Superior temporal gyrus (tissue), 1 donor: ENCODE measurements at regions not wholly inside any gene's neighbourhood (a gene's known extent, or its start where the extent isn't known, plus 50 kb on each side); places are given as distances from the start of the nearest gene placed in this dataset.
"Not testable (repeated sequence)": the region's sequence is repeated elsewhere in the genome, so short reads cannot be mapped to it uniquely, and the experiment has no call there.

Experiments
- DNase-seq: peaks from one replicate; pipeline ENCODE4 v3.0.0-alpha.2; 2016; ENCODE audit errors: extremely low spot score

DNA sequence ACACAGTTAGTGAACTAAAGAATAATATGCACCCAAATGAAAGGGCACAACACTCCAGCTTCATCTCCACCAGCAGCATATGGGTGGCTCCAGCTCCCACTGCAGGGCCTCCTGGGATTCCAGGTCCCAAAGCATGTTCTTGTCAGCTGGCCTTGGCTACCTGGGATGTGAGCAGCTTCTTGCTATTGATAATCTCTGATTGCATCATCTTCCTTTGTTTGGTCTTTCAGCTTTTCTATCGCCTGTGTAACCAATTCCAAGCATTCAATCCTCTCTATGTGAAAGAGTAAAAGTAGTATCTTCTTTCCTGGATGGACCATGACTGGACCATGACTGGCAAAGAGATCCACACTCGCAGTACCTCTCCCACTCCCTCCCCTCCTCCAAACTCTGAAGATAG is 333.9 kb upstream of the GLI3 start:
- DNase-seq: no peak

GRCh38 chr7:42567051-42567450 is 330.0 kb upstream of the GLI3 start:
- DNase-seq: no peak

GRCh38 chr7:42561797-42562196 is 324.8 kb upstream of the GLI3 start:
- DNase-seq: no peak

DNA sequence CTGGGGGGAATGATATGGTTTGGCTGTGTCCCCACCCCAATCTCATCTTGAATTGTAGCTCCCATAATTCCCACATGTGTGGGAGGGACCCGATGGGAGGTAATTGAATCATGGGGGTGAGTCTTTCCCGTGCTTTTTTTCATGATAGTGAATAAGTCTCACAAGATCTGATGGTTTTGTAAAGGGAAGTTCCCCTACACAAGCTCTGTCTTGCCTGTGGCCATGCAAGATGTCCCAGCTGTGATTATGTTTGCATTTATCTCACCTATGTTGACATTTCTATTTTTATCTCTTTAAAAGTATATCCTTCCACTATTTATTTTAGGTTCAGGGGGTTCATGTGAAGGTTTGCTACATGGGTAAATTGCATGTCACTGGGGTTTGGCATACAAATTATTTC is 323.9 kb upstream of the GLI3 start:
- DNase-seq: no peak

DNA sequence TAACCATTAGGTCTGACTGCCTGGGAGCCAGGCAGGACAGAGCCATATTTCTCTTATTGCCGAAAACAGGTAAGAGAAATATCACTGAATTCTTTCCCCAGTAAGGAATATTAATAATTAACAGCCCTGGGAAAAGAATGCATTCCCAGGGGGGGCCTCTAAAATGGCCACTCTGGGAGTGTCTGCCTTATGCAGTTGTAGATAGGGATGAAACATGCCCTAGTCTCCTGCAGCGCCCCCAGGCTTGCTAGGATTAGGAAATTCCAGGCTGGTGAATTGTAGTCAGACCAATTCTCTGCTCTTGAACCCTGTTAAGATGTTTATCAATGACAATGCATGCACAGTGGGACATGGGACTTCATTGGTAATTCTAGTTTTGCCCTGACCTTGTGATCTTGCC is 317.9 kb upstream of the GLI3 start:
- DNase-seq: not testable (repeated sequence)

GRCh38 chr7:42552227-42552626 is 315.2 kb upstream of the GLI3 start:
- no peak for DNase-seq

DNA sequence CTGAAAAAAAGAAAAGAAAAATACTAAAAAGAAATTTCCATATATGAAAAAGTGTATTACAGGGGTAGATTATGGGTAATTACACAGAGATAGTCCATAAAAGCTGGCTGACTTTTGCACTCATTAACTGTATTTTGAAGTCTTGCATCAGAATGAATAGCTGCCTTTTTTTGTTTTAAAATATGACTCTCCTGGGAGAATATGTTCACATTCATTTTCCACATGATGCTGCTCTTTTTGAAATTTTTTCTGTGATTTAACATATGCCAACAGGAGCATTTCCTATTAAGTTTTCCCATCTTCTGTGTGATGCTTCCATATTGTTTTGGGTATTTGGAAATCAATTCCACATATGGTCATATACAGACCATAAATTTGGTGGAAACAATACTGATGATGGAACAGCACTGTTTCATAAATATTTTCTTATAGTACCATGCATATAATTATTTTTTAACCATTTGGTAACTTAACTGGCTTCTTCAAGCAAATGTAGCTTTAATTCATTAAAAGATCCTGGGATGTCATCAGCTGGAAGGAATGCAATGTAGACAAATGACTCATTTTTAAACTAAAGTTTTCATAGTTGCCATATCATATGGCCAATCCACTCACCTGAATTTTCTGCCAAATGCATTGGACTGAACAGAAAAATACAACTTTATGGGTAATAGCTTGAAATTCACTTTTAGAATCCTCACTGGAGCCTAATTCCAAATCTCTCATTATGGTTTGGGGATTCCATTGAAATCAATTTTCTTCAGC is 313.9 kb upstream of the GLI3 start:
- DNase-seq: no peak

DNA sequence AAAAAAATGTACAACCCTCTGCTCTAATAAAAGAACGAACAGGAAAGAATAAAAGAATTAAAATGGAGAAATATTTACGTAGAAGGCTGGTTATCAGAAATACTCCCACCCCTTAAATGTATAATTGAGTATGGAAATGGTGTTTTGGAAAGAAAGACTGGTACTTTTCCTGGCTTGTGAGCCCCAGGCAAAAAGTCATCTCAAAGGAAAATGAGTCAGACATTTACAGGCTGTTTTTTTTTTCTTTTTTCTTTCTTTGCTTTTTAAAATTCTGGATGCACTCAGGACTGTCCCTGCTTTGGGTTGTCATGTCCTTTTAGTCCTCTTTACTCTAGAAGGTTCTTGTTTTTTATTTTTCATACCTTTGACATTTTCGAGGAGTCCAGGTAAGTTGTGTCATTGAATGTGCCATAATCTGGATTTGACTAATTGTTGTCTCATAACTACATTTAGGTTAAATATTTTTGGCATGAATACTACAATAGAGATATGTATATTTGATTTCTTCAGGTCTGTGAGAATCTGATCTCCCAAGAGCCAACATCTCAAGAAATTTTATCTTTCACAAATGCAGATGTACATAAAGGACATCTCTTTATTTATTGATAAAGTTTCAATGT is 313.0 kb upstream of the GLI3 start:
- no peak for DNase-seq

DNA sequence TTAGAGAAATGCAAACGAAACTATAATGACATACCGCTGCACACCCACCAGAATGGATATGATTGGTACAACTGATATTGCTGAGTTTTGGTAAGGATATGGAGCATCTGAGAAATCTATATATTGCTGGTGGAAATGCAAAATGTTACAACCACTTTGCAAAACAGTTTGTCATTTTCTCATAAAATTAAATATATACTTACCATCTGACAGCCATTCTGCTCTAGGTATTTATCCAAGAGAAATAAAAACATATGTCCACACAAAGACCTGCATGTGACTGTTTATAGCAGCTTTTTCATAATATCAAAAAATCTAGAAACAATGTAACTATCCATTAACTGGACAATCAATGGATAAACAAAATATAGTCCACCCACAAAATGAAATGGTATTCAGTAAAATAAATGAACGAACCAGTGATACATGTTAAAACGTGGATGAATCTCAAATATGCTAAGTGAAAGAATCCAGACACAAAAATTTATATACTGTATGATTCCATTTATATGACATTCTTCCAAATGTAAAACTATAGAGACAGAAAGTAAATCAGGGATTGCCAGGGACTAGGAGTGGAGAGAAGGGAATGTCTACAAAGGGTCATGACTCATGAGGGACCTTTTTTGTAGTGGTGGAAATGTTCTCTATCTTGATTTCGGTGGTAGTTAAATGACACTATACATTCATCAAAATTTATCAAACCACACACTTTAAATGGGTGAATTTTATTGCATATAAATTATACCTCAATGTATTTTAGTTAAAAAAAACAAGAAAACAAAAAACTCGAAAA is 312.0 kb upstream of the GLI3 start:
- no peak for DNase-seq

DNA sequence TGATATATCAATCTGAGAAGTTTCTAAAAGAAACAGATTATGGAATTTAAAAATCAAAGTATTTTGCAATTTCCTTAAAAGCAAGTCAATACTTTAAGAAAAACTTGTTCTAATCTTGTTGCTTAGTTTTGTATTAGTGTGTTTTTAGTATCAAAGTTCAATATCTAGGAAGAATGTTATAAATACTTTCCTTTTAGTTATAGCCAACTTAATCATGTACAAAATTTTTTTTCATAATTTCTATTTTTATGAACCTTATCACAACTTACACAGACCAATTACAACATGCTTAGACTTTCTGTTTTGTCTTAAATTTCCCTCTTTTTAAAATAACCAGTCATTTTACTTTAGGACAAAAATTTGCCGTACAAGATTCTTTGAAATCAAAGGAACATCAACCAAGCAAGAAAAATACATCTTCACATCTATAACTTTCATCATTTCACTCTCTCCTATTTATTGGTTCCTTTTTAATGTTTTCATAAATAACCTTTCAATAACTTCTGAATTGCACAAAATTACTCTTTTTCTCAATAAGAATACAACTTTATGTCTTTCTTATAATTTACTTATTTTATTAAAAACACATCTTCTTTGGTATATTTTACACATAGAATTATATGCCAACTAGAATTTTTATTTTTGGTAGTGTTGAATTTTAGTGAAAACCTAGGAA is 308.2 kb upstream of the GLI3 start:
- DNase-seq: no peak

DNA sequence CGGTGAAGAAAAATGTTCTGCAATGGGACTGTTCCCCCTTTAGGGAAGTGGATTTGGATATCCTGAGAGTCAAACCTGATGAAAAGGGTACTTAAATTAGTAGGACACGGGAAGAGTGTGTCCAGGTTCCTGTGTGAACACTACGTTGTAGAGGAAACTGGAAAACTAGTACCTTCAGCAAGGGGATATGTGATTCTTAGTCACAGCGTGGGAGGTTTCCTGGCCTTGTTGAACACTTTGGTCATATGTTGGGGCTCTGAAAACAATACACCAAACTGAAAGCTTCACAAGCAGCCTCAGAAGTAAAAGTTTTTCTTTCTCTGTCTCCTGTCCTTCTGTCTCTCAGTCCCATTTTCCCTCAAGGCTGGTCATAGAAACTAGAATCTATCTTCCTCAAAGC is 306.9 kb upstream of the GLI3 start:
- no peak for DNase-seq

DNA sequence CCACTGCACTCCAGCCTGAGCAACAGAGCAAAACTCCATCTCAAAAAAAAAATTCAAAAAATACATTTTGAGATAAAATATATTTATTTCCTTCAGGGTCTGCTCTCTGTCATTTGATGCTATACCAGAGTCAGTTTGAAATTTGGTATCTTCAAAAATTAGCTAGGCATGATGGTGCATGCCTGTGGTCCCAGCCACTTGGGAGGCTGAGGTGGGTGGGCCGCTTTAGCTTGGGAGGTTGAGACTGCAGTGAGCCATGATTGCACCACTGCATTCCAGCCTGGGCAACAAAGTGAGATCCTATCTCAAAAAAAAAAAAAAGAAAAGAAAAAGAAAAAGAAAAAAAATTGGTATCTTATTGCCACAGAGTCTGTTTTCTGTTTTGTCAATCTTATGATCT is 305.4 kb upstream of the GLI3 start:
- not testable (repeated sequence) for DNase-seq

DNA sequence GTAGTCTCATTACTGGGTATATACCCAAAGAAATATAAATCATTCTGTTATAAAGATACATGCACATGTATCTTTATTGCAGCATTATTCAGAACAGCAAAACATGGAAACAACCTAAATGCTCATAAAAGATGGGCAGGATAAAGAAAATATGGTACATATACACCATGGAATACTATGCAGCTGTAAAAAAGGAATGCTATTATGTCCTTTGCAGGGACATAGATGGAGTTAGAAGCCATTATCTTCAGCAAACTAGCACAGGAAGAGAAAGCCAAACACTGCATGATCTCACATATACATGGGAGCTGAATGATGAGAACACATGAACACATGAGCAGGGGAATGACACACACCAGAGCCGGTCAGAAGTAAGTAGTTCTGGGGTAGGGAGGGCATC is 297.4 kb upstream of the GLI3 start:
- DNase-seq: no peak

- no peak for DNase-seq
Observed at GRCh38 chr7:42527004-42527403, 290.0 kb upstream of the GLI3 start.

GRCh38 chr7:42522227-42522991 is 285.4 kb upstream of the GLI3 start:
- DNase-seq: no peak

GRCh38 chr7:42511027-42511426 is 274.0 kb upstream of the GLI3 start:
- DNase-seq: no peak

- DNase-seq: no peak
Observed at GRCh38 chr7:42506097-42506496, 269.1 kb upstream of the GLI3 start.

DNA sequence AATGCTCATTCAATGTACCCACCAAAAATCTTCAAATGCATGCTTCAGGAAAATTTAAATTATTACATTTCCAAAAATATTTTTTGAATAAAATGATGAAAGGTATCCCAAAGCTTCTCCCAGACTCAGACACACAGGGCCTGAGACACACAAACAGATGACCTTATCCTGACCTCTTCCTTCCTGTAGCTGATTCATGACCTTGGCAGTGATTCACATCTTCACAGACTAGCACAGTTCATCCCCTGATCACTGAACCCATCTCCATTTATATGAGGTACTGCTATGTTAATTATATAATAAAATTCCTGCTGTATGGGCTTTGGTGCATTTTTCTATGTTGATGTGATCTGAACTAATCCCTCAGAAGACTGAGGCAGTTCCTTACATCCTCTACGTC is 265.0 kb upstream of the GLI3 start:
- no peak for DNase-seq

DNA sequence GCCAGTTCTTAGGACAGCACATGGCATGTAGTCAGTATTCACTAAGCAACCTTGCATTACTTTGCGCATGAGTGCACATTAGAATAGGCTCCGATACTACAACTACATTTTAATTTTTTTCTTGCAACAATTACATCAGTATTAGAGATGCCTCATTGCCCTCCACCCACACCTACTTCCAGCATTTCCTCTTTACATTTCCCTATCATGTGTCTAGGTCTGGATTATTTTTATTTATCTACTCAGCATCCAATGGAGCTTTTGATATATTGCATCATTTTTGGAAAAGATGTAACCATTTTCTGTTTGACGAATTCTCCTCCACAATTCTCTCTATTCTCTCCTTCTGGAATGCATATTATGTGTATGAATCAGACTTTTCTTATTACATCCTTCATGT is 258.2 kb upstream of the GLI3 start:
- DNase-seq: no peak

DNA sequence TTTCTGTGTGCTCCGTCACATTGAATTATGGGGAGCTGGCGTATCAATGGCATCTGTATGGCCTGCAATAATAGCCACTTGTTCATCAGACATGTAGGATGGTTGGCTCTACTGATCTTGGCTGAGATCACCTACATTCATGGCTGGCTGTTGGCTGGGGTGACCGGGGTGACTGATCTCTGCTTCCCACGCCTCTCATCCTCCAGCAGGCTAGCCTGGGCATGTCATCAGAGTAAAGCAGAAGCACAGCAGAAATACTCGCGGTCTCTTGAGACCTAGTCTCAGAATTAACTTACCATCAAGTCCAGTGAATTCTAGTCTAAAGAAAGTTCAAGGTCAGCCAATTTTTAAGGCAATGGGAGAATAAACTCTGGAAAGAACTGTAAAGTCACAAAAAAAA is 257.7 kb upstream of the GLI3 start:
- no peak for DNase-seq

- peak; percentile 27 for DNase-seq
Observed at GRCh38 chr7:42494199-42494710, 257.2 kb upstream of the GLI3 start.
